Fibroblast of pulmonary artery (primary cell): ENCODE measurements at regions not wholly inside any gene's neighbourhood (a gene's known extent, or its start where the extent isn't known, plus 50 kb on each side); places are given as distances from the start of the nearest gene placed in this dataset.

Source experiments
- DNase-seq: peaks from one replicate; pipeline ENCODE4 v3.0.0-alpha.2; 2010; ENCODE audit warnings: low read depth
- H3K4me3 ChIP-seq: replicated peaks from 2 replicates; pipeline ENCODE4 v1.5.1; 2011; ENCODE audit warnings: low read depth, mild to moderate bottlenecking, control low read depth, low read length, moderate library complexity
- TF ChIP-seq, protein P1 (sequence below): IDR thresholded peaks from 2 replicates; pipeline ENCODE4 v1.5.1; 2011; ENCODE audit warnings: mild to moderate bottlenecking, control low read depth, low read length, inconsistent platforms; ENCODE audit errors: missing control alignments

DNA sequence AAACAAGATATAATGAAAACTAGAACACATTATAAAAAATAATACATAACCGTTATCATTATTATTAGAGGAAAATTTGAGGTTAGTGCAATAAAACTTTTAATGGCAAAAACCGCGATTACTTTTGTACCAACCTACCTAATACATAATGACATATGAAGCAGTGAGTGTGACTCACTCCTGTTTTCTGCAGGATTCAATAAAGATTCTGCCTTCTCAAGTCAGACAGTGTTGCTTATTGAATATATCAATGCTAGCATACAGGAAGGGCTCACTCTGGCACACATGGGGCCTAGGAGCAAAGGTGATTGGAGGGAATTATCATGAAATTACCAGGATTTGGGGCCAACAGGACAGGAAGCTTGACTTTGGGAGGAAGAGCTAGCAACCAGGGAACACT lies 230.8 kb upstream of the CEP162 start:
- DNase-seq = no peak
- TF ChIP-seq, protein P1, sequence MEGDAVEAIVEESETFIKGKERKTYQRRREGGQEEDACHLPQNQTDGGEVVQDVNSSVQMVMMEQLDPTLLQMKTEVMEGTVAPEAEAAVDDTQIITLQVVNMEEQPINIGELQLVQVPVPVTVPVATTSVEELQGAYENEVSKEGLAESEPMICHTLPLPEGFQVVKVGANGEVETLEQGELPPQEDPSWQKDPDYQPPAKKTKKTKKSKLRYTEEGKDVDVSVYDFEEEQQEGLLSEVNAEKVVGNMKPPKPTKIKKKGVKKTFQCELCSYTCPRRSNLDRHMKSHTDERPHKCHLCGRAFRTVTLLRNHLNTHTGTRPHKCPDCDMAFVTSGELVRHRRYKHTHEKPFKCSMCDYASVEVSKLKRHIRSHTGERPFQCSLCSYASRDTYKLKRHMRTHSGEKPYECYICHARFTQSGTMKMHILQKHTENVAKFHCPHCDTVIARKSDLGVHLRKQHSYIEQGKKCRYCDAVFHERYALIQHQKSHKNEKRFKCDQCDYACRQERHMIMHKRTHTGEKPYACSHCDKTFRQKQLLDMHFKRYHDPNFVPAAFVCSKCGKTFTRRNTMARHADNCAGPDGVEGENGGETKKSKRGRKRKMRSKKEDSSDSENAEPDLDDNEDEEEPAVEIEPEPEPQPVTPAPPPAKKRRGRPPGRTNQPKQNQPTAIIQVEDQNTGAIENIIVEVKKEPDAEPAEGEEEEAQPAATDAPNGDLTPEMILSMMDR = no peak
- H3K4me3 ChIP-seq = no peak overlapping the region

DNA sequence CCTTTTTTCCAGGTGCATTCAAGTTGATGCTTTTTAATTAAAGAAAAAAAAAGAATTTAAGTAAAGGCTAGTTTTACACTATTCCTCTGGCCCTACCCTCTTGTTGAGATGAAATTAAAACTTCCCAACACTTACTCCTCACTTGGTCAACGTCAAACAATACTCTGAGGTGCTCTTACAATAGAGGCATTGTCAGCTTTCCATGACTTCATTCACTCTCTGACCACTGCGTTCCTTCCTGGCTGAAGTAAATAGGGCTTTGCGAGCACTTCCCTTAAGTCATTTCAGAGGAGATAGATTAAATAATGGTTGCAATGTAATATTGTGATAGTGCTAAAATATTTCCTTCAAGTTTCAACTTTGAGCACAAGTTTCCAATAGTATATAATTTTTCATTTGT lies 229.8 kb upstream of the CEP162 start:
- TF ChIP-seq, protein P1 = no peak
- DNase-seq = peak; percentile 78
- H3K4me3 ChIP-seq = no peak overlapping the region

DNA sequence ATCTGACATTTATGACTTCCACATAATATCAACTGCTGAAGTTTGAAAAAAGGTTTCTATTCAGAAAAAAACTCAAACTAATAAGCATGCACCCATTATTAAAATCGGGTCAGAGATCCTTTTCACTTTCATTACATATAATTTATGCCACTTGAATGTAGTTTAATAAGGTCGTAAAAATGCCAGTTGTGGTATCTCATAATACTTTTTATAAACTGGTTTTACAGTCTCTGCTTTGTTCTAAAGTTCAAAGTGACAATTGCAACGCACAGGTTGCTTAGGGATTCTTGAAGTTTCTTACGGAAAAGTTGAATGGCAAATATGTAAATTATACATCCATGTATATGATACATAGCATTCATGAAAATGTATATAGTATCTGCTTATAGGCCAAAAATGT lies 229.4 kb upstream of the CEP162 start:
- H3K4me3 ChIP-seq = no peak overlapping the region
- no peak for DNase-seq
- TF ChIP-seq, protein P1 = no peak

DNA sequence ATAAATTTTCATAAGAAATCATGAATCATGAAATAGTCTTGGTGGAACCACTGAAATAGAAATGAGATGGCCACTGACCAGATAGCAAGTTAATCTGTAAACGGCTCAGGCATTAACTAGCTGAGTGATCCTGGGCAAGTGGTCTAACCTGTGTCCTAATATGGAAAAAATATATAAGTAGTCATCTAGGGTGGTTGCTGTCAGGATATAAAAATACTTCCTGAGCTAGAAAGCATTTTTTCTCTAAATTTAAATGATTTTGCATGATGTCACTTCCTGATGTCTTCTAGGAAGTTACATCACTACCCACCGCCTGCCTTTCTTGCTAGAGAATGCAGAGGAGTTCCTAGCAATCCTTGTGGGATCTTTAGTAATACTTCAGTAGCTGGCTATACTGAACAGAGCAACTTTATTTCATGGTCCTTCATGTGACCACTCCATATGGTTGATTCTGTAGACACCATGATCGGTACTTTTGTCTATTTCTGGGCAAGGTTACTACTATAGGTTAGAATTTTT lies 228.1 kb upstream of the CEP162 start:
- TF ChIP-seq, protein P1 = no peak
- H3K4me3 ChIP-seq = no peak overlapping the region
- peak; percentile 65 for DNase-seq

DNA sequence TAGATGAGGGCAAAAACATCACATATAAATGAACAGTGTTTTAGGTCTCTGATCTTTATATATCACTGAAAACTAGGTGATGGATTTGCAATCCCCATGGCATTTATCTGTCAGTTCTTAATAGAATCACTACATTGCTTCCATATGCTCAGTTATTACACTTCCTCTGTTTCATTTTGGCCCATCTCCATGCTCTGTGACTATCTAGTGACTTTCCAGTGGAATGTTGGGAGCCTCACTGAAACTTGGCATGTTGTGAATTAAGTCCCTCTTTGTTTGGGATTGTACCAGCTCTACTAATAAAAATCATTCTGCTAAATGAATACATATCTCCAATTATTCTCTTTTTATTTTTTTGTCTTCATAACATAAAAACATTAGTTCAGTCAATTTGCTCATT lies 226.1 kb upstream of the CEP162 start:
- H3K4me3 ChIP-seq = no peak overlapping the region
- TF ChIP-seq, protein P1 = no peak
- DNase-seq = no peak

DNA sequence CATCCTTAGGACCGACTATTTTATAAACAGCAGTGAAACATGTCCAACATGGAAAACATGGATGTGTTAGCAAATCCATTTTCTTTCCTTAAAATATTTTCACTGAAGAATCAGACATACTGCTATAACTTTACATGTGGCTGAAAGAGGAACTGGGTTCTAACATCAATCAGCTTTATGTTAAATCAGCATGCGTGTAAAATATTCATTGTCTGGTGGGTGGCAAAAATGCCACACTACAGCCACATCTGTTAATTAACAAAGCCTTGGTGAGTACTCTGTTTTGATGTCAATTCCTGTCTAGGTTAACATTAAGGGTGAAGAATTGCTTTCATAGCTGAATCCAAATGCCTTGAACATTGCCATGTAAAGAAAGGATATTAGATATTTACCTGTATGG lies 222.6 kb upstream of the CEP162 start:
- no peak for DNase-seq
- no peak overlapping the region for H3K4me3 ChIP-seq
- TF ChIP-seq, protein P1 = no peak

DNA sequence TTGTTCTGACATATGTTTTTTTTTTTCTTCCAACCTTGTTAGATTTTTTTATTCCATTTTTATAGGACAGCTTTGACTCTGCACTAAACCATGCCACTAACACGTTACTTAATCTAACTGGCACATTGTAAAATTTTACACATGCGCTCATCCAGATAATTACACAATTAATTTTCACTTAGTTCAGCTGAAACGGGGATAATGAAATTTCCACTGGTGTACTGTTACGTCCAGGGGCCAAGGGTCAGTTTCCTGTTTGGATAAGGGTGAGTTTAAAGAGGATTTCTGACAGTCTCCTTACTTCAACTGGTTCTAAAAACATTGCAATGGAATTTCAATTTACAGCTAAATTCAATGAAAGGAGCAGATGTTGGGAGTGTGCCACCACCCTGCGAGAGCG lies 221.8 kb upstream of the CEP162 start:
- DNase-seq = peak; percentile 55
- no peak overlapping the region for H3K4me3 ChIP-seq
- TF ChIP-seq, protein P1 = no peak
